SK-N-SH (cell line): ENCODE measurements at regions not wholly inside any gene's neighbourhood (a gene's known extent, or its start where the extent isn't known, plus 50 kb on each side); places are given as distances from the start of the nearest gene placed in this dataset.
A peak's percentile ranks its signal among the peaks of the same experiment; 100 is the strongest.

Experiments used
- CTCF ChIA-PET: fragments of 300-600, 350-600 bp; formaldehyde crosslinking; extraction: SDS; loops from one replicate; lab custom pipeline; 2021; lab: Yijun Ruan, JAX
- POLR2A ChIA-PET: fragments of 350-600 bp; sonication (Branson Sonifier 250); formaldehyde crosslinking; extraction: SDS; loops from one replicate; lab custom pipeline; 2020; ENCODE audit warnings: antibody characterized with exemption, inconsistent platforms; lab: Yijun Ruan, JAX
- DNase-seq: peaks from one replicate; pipeline ENCODE4 v3.0.0; 2012
- H2AFZ ChIP-seq: fragments of 200-600 bp; sonication (generic); 2 replicates; pipeline ENCODE4 v1.8.1; 2016; ENCODE audit warnings: antibody characterized with exemption, mild to moderate bottlenecking, low read depth
- H3F3A ChIP-seq: fragments of 200-600 bp; sonication (generic); replicated peaks from 2 replicates; pipeline ENCODE3; 2016; ENCODE audit warnings: antibody characterized with exemption, mild to moderate bottlenecking; ENCODE audit not compliant: insufficient read depth
- H3K27ac ChIP-seq, 2 experiments: fragments of 200-500 bp in 1 of 2; fragments of 200-600 bp in 1 of 2; sonication (Bioruptor generic) in 1 of 2; sonication (generic), shearing (Covaris generic) in 1 of 2; 2 replicates each; pipeline versions ENCODE4 v1.5.1 to v1.6.1; 2014 to 2016; ENCODE audit warnings: low read depth in 2 of 2, inconsistent platforms in 1 of 2, low read length in 1 of 2, mild to moderate bottlenecking in 1 of 2, mixed read lengths in 1 of 2
- H3K27me3 ChIP-seq: fragments of 200-600 bp; sonication (generic), shearing (Covaris generic); 2 replicates; pipeline ENCODE4 v1.6.1; 2016; ENCODE audit warnings: mixed run types; ENCODE audit not compliant: insufficient read depth
- H3K36me3 ChIP-seq, 2 experiments: fragments of 200-500 bp in 1 of 2; fragments of 200-600 bp in 1 of 2; sonication (Bioruptor generic) in 1 of 2; sonication (generic) in 1 of 2; replicated peaks in 1 of 2; 2 replicates each; pipeline versions ENCODE3 to v1.5.1; 2014 to 2016; ENCODE audit warnings: low read length in 1 of 2, mild to moderate bottlenecking in 1 of 2; ENCODE audit not compliant: insufficient read depth in 2 of 2, control insufficient read depth in 1 of 2
- H3K4me1 ChIP-seq, 2 experiments: fragments of 200-500 bp in 1 of 2; fragments of 200-600 bp in 1 of 2; sonication (Bioruptor generic) in 1 of 2; sonication (generic), shearing (Covaris generic) in 1 of 2; 2 replicates each; pipeline versions ENCODE4 v1.5.1 to v1.6.1; 2014 to 2016; ENCODE audit warnings: low read depth in 1 of 2, low read length in 1 of 2, mixed run types in 1 of 2; ENCODE audit not compliant: insufficient read depth in 2 of 2, control insufficient read depth in 1 of 2
- H3K4me2 ChIP-seq: fragments of 200-600 bp; sonication (generic), shearing (Covaris generic); 2 replicates; pipeline ENCODE4 v1.6.1; 2017; ENCODE audit warnings: mixed run types
- H3K4me3 ChIP-seq, 2 experiments: fragments of 200-500 bp in 1 of 2; fragments of 200-600 bp in 1 of 2; sonication (Bioruptor generic) in 1 of 2; sonication (generic), shearing (Covaris generic) in 1 of 2; 2 replicates each; pipeline versions ENCODE4 v1.5.1 to v1.8.1; 2014 to 2016; ENCODE audit warnings: low read depth in 2 of 2, inconsistent platforms in 1 of 2, low read length in 1 of 2, mild to moderate bottlenecking in 1 of 2, mixed read lengths in 1 of 2, moderate library complexity in 1 of 2
- H3K79me2 ChIP-seq: fragments of 200-600 bp; sonication (generic); 2 replicates; pipeline ENCODE4 v1.8.1; 2017; ENCODE audit warnings: mild to moderate bottlenecking; ENCODE audit not compliant: insufficient read depth
- H3K9ac ChIP-seq: fragments of 200-600 bp; sonication (generic); 2 replicates; pipeline ENCODE4 v1.6.1; 2017; ENCODE audit warnings: mixed run types
- H3K9me2 ChIP-seq: fragments of 200-600 bp; sonication (generic); 2 replicates; pipeline ENCODE4 v1.6.1; 2017; ENCODE audit warnings: mixed run types
- H3K9me3 ChIP-seq: fragments of 200-600 bp; sonication (generic); 2 replicates; pipeline ENCODE4 v1.6.1; 2017; ENCODE audit warnings: mixed run types, mild to moderate bottlenecking, moderate library complexity
- H4K20me1 ChIP-seq: fragments of 200-600 bp; sonication (generic); 2 replicates; pipeline ENCODE4 v1.6.1; 2017; ENCODE audit warnings: mild to moderate bottlenecking, mixed run types; ENCODE audit not compliant: insufficient read depth
- CTCF ChIP-seq: fragments of 200-600 bp; sonication (generic); IDR thresholded peaks from 2 replicates; pipeline ENCODE4 v1.6.1; 2017; ENCODE audit warnings: antibody characterized with exemption, mild to moderate bottlenecking, moderate library complexity
- FOSL2 ChIP-seq: IDR thresholded peaks from 2 replicates; pipeline ENCODE4 v1.4.0; 2012; ENCODE audit warnings: low read depth, mild to moderate bottlenecking, moderate library complexity, borderline replicate concordance
- FOXJ3 ChIP-seq: sonication (generic); formaldehyde crosslinking; IDR thresholded peaks from 2 replicates; pipeline ENCODE4 v1.5.1; 2020; ENCODE audit warnings: mild to moderate bottlenecking, missing genetic modification reagents
- NRF1 ChIP-seq: IDR thresholded peaks from 2 replicates; pipeline ENCODE4 v1.6.1; 2012; ENCODE audit warnings: low read depth, mild to moderate bottlenecking, low read length
- POLR2AphosphoS5 ChIP-seq: IDR thresholded peaks from 2 replicates; pipeline ENCODE4 v1.6.1; 2012; ENCODE audit warnings: low read depth, low read length
- SIN3A ChIP-seq: IDR thresholded peaks from 2 replicates; pipeline ENCODE4 v1.6.1; 2012; ENCODE audit warnings: low read depth, mild to moderate bottlenecking, low read length, moderate library complexity, borderline replicate concordance
- TCF12 ChIP-seq: IDR thresholded peaks from 2 replicates; pipeline ENCODE4 v1.4.0; 2012
- WGBS: methylation state at CpG from one replicate; pipeline ENCODE4 v1.1.6; 2017; ENCODE audit warnings: low lambda C conversion rate; 5-methylcytosine and 5-hydroxymethylcytosine counted together
- TF ChIP-seq, protein P1 (sequence below): IDR thresholded peaks from 2 replicates; pipeline ENCODE4 v1.4.0; 2012; ENCODE audit warnings: low read depth
- TF ChIP-seq, protein P2 (sequence below): IDR thresholded peaks from 2 replicates; pipeline ENCODE4; 2012

DNA sequence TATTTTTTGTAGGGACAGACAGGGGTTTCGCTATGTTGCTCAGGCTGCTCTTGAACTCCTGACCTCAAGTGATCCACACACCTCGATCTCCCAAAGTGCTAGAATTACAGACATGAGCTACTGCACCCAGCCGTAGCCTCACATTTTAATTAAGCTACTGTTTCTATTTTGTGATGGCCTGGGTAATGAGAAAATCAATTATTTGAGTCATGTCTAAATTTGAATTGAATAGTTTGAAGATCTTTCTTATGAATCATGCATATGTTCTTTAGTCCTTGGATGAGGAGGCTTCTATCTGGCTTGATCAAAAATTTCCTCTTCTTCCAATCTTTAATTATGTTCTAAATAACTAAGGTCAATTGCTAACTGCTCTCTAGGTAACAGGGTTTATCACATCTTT is 175.0 kb downstream of the REEP3 start:
- no peak for TF ChIP-seq NRF1
- TF ChIP-seq FOSL2, result peak; percentile 27; the same call in 1 of the 2 replicates
- TF ChIP-seq FOXJ3 (CRISPR knock-in tag), result no peak
- ChIA-PET CTCF (interaction anchor here (2.3 kb wide), 1 partner anchor 15 kb away, joined by 5 read pairs; no protein-coding TSS in a partner anchor), POLR2A (no interaction called here)
- H3K9me3 ChIP-seq, result no peaks in the 10 kb centered on the region
- H4K20me1 ChIP-seq, result no peaks in the 10 kb centered on the region
- no peak for DNase-seq
- H3K4me1 ChIP-seq, result peaks cover 17 to 40% of the 10 kb centered on the region in 2 experiments
- H3K4me3 ChIP-seq, result no peak overlapping the region
- 61% methylated on average over 3 of the region's 3 CpGs for WGBS
- no peaks in the 10 kb centered on the region for H3K9me2 ChIP-seq
- peaks cover 24% of the 10 kb centered on the region for H3F3A ChIP-seq
- no peak overlapping the region for H3K9ac ChIP-seq
- no peaks in the 10 kb centered on the region for H3K79me2 ChIP-seq
- no peaks in the 10 kb centered on the region for H3K27me3 ChIP-seq
- no peak overlapping the region for H3K27ac ChIP-seq
- H3K4me2 ChIP-seq, result no peak overlapping the region
- no peak overlapping the region for H2AFZ ChIP-seq
- no peaks in the 10 kb centered on the region for H3K36me3 ChIP-seq

DNA sequence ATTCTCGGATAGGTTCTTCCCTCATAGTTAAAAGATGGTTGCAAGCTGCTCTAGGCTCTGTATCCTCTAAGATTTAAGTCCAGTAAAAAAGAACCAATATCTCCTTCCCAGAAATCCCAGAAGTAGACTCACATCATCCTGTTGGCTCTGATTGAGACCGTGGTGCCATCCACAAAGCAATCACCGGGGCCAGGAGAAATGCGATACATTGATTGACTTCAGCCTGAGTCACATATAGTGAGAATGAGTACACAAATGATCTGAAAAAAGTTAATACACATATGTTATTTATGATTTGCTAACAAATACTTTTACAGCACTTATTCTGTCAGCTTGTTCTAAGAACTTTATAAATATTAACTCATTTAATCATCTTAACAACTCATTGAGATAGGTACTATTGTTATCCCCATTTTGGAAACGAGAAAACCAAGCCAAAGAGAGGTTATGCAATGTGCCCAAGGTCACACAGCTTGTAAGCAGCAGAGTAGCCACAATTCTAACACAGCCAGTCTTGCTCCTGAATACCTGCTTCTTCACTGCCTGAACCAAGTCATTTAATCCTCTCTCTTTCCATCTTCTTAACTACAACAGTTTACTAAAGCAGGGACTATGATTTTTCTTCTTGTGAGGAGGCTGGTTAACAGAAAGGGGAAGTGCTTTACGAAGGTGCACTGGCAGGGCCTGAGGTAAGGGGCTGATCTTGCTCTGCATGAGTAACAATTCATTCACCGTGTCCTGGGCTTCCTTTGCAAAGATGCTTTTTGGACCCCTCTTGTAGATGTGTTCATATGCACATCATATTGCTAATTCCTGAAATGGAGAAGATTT is 177.0 kb downstream of the REEP3 start:
- Histone ChIP-seq H3K79me2 (no peaks in the 10 kb centered on the region), H3K9ac (no peak overlapping the region), H3K4me1 (peaks cover 22 to 56% of the 10 kb centered on the region in 2 experiments), H3K4me3 (no peak overlapping the region), H3K4me2 (no peak overlapping the region), H3K27ac (peak overlapping the region in 1 of 2 experiments; percentile 99; a peak in 2 of 4 replicates), H3K9me3 (no peaks in the 10 kb centered on the region), H3K9me2 (no peaks in the 10 kb centered on the region), H4K20me1 (no peaks in the 10 kb centered on the region), H3K27me3 (no peaks in the 10 kb centered on the region), H3F3A (peaks cover 37% of the 10 kb centered on the region), H3K36me3 (no peaks in the 10 kb centered on the region), H2AFZ (no peak overlapping the region)
- DNase-seq, result no peak
- WGBS, result 83% methylated on average over 7 of the region's 7 CpGs
- no peak for TF ChIP-seq SIN3A
- no peak for TF ChIP-seq TCF12
- TF ChIP-seq, protein P1, sequence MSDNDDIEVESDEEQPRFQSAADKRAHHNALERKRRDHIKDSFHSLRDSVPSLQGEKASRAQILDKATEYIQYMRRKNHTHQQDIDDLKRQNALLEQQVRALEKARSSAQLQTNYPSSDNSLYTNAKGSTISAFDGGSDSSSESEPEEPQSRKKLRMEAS, result no peak
- TF ChIP-seq, protein P2, sequence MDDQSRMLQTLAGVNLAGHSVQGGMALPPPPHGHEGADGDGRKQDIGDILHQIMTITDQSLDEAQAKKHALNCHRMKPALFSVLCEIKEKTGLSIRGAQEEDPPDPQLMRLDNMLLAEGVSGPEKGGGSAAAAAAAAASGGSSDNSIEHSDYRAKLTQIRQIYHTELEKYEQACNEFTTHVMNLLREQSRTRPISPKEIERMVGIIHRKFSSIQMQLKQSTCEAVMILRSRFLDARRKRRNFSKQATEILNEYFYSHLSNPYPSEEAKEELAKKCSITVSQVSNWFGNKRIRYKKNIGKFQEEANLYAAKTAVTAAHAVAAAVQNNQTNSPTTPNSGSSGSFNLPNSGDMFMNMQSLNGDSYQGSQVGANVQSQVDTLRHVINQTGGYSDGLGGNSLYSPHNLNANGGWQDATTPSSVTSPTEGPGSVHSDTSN, result no peak
- TF ChIP-seq POLR2AphosphoS5, result no peak
- TF ChIP-seq CTCF, result no peak
- ChIA-PET POLR2A (no interaction called here), CTCF (interaction anchor here (1.3 to 2.3 kb wide), 4 partner anchors 15 to 531 kb away, joined by 4 to 9 read pairs (median 6); no protein-coding TSS in a partner anchor)
